Cerebellar nuclear complex (tissue), 1 donor: ENCODE measurements at regions not wholly inside any gene's neighbourhood (a gene's known extent, or its start where the extent isn't known, plus 50 kb on each side); places are given as distances from the start of the nearest gene placed in this dataset.

ENCODE experiments used
- DNase-seq, 2 experiments: peaks; one replicate each; lab custom pipeline; 2025; lab: John Stamatoyannopoulos, UW

DNA sequence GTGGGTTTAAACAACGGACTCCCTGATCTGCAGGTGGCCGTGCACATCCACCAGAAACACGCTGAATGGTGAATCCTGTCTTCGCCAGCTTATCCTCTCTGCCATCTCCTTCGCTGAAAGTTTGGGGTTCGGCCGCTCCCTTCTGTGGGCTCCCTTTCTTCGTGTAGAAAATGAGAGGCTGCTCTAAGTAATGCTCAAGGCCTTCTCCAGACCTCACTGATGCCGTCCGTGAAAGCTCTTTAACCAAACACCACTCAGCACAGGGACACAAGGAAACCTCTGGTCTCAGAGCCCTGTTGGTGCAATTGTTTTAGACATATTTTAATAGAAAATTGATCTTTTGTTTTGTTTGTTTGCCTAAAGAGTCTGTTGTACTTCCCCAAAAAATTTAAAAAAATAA lies 596.5 kb downstream of the IRX1 start:
- no peak for DNase-seq

GRCh38 chr5:4196744-4197143 lies 601.1 kb downstream of the IRX1 start:
- DNase-seq: no peak

DNA sequence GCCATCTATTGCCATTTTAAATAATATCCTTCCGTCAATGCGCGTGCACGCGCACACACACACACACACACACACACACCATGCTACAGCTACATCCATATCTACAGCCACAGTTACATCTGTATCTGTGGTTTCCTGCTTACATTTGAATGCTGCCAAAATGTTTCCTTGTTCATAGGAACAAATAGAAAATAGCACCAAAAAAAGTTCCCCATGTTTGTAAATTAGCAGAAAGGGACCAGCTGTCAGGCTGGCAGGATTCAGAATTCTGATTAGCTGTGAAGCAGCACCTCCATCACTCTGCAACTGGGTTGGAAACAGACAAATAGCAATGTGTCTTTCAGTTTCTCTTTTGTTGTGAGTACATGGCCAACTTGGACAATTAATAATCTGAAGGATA lies 601.5 kb downstream of the IRX1 start:
- no peak for DNase-seq

- no peak for DNase-seq
Measured at GRCh38 chr5:4198461-4198860, 602.8 kb downstream of the IRX1 start.

- no peak for DNase-seq
Measured at GRCh38 chr5:4199049-4199841, 603.6 kb downstream of the IRX1 start.

DNA sequence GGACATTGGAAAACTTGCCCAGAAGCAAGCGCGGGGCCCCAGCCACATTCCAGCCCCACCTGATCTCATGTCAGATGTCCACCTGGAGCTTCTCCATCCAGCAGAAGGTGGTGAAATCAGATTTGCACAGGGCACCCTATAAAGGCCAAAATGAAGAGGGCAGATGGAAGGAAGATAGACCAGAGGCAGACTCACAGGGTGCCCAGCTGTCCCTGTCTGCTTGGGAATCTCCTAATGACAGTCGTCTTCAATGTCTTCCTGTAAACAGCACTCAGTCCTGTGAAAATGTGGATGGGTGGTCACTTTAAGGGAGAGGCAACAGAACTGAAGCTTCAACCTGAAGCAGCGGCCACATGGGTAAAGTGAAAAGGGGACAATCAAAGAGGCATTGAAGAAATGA lies 607.5 kb downstream of the IRX1 start:
- DNase-seq: no peak

- no peak for DNase-seq
Measured at GRCh38 chr5:4204276-4205141, 608.9 kb downstream of the IRX1 start.

- no peak for DNase-seq
Measured at GRCh38 chr5:4205398-4205797, 609.8 kb downstream of the IRX1 start.

GRCh38 chr5:4206127-4206526 lies 610.5 kb downstream of the IRX1 start:
- no peak for DNase-seq

DNA sequence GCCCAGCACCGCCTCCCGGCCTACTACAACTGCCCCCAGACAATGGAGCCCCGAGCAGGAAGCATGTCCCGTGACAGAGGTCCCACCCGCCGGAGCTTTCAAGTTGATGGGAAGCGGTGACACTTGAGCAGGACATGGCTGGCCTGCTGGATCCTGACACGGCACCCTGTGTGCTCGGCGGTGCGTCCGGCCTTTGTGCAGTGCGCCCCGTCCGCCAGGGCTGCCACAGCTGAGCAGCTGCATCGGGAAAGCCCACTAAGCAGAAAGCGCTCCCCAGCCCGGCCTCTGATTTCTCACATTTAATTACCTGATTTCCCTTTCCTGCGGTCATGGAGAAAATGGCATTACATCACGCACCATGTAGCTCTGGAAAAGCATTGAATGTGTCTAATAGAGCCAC lies 611.9 kb downstream of the IRX1 start:
- DNase-seq: no peak

GRCh38 chr5:4208537-4208936 lies 612.9 kb downstream of the IRX1 start:
- no peak for DNase-seq

- no peak for DNase-seq
Measured at GRCh38 chr5:4208996-4209395, 613.4 kb downstream of the IRX1 start.

DNA sequence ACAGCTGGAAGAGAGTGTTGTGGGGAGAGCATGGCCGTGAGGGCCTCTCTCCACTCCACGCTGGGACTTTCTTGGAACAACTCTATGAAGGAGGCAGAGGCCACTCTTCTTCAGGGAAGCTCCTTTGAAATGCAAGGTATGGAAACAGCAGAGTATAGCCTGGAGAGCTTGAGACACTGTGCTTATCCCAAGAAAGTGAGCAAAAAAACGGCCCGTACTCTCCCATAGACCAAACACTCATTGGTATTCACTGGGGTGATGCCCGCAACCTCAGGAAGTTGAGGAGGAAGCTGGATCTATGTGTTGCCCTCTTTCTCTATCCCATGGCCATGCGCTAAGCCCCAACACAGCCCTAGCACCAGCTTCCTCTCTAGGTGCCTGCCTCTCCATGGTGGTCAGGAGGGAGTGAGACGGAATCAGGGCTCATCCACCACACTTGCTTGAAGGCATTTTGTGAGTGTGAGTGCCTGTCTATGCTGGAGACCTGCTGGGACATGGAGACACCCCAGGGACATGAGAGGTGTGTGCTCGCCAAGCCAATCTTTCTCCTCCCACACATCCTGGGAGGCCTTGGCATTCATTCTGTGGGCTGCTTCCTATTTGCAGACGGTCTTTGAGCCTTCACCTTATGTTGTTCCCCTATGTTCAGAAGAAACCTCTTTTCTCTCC lies 616.6 kb downstream of the IRX1 start:
- DNase-seq: no peak

- no peak for DNase-seq
Measured at GRCh38 chr5:4212981-4213819, 617.6 kb downstream of the IRX1 start.

DNA sequence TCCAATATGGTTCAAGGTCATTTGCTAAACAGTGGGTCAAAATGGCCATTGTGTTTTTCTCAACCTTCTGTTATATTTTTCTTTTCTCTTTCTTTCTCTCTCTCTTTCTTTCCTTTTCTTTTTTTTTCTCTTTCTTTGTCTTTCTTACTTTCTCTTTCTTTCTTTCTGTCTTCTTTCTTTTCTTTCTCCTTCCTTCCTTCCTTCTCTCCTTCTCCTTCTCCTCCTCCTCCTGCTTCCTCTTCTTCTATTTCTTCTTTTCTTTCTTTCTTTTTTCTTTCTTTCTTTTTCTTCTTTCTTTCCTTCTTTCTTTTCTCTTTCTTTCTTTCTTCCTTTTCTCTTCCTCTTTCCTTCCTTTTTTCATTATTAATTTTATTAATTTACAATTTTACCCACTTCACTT lies 619.5 kb downstream of the IRX1 start:
- DNase-seq: no peak

DNA sequence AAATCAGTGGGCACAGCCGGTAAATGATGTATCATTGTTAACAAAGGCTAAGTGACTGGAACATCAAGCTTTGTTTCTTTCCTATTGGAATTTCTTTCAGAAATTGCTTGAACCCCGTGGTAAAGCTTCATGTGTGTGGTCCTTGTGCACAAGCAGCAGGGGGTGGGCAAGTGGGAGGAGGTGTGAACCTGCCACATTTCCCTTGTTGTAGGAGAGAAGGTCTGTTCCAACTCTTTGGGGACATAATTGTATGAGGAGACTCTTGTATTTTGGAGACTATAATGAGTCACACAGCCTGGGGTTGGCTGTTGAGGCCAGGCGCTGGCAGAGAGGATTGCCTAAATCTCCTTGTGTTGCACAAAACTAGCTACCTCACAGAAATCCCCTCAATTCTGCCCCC lies 620.5 kb downstream of the IRX1 start:
- DNase-seq: no peak

DNA sequence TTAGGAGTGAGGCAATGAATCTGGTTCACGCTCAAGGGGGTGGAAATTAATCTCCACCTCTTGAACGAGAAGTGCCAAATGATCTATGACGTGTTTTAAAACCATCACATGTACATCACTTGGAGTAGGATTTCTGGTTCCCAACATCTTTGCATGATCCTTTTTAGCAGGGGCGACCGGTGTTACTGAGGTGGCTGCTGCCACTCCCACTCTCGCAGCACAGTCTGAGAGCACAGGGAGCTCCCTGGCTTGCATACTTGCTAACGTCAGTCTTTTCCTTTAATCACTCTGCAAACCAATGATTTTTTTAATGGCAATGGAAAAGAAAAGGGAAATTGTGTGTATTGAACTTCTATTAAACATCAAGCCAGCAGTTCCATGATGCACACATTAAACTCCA lies 624.4 kb downstream of the IRX1 start:
- no peak for DNase-seq

DNA sequence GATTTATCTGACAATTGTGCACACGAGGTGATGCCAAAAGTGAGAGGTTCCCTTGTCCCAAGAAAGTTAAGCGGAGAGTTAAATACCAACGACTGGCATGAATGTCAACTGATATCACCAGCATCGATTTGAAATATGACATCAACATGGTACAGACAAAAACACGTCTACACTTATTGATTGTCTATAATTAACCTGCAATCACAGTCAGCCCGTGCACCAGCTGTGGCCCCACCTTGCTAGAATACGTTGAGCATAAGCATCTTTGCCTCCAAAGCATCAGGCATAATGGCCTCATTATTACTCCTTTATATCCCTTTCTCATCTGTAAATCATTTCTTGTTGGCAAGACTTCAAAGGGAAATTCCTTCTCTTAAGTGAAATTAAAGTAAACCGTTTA lies 625.4 kb downstream of the IRX1 start:
- DNase-seq: no peak

DNA sequence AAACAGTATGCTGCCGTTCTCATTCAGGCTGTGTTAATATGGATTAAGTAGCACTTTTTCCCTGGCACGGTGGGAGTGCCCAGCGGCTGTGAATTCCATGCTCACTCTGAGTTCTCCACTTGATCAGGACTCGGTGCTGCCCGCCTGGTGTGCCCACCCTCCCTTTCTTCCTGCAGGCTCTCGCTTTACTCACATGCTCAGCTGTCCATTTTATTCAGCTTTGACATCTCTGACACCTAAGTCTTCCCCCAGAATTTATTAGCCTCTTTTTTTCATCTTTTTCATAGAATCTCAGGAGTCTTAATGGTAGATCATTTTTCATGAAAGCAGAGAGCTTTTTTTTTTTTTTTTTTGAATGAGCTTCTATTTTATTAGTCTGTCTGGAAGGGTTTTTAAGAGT lies 626.5 kb downstream of the IRX1 start:
- DNase-seq: no peak

DNA sequence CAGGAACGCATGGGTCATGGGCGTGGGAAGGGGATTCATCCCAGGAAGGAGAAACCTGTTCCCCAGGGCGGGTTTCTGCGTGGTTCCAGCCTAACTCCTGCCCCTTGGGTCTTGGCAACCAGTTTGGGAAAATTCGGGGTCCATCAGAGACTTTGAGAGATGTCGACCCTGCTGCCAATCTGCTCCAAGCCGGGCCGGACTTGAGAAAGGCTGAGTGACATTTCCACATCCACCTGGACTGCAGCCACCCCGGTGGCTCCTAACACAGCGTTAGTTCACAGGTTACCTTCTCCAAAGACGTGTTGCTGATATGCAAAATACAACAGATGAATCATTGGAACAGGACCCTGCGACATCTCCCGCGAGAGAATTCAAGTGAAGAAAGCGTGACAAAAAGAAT lies 627.2 kb downstream of the IRX1 start:
- DNase-seq: no peak

DNA sequence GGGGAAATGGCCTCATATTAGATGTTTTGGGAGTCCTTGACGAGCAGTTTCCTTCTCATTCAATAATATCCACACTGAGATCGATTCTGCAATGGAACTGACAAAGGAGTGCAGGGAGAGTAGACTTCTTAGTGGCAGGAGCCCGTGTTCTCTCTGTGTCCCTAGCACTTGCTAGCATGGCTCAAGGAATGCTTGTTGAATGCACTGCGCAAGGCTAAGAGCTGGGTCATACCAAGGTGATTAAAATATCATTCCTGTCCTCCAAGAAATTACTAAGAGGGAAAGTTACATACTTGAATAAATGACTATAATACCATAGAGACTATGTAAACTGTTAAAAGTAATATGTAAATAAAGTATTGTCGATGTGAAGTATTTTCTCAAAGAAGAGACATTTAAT lies 630.1 kb downstream of the IRX1 start:
- DNase-seq: no peak

GRCh38 chr5:4226565-4226964 lies 630.9 kb downstream of the IRX1 start:
- no peak for DNase-seq
